Middle frontal gyrus (tissue), 1 donor: ENCODE measurements at regions not wholly inside any gene's neighbourhood (a gene's known extent, or its start where the extent isn't known, plus 50 kb on each side); places are given as distances from the start of the nearest gene placed in this dataset.

Experiments
- DNase-seq: peaks from one replicate; pipeline ENCODE4 v3.0.0-alpha.2; 2015; ENCODE audit warnings: low spot score; ENCODE audit errors: extremely low spot score

GRCh38 chr2:217691516-217691915 lies 311.3 kb downstream of the TNS1 start:
- DNase-seq, result no peak

GRCh38 chr2:217689053-217689452 lies 313.7 kb downstream of the TNS1 start:
- no peak for DNase-seq

GRCh38 chr2:217688494-217688893 lies 314.3 kb downstream of the TNS1 start:
- no peak for DNase-seq

DNA sequence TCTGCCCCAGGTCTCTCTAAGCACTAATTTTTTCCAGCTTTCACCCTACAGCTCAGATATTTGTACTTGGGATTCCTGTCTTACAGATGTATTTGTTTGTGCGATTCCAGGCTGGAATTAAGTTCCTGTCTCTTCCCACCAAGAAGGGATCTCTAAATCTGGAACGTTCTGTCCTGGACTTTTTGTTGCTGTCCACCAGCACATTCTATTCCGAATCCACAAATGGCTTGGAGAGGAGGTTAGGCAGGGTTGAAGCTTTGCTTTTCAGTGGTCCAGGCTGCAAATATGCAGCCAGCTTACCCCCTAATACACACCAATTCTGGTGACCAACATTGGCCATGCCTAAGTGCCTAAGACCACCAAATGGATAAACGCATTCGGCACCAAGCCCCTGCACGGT lies 315.0 kb downstream of the TNS1 start:
- DNase-seq, result no peak

DNA sequence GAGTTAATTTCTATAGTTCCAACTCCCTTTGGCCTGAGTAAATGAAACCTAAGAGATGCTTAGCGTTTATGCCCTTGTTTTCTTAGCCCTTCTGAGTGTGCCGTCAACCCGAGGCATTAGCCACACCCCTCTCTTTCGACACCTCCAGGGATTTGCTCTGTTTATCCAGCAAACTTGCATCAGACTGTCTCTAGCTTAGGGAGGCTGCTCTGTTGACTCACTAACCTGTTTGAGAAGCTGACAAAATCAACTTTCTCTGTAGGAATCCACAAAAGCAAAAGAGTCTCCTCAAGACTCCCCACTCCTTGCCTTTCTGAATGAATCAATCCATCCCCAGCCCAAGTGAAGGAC lies 317.6 kb downstream of the TNS1 start:
- no peak for DNase-seq

- no peak for DNase-seq
Observed at GRCh38 chr2:217684431-217685254, 318.2 kb downstream of the TNS1 start.

GRCh38 chr2:217683106-217683870 lies 319.5 kb downstream of the TNS1 start:
- no peak for DNase-seq

- DNase-seq, result no peak
Observed at GRCh38 chr2:217681791-217682190, 321.0 kb downstream of the TNS1 start.

GRCh38 chr2:217680381-217680780 lies 322.4 kb downstream of the TNS1 start:
- DNase-seq, result no peak

- no peak for DNase-seq
Observed at GRCh38 chr2:217673627-217674026, 329.2 kb downstream of the TNS1 start.

- DNase-seq, result no peak
Observed at GRCh38 chr2:217672472-217672871, 330.3 kb downstream of the TNS1 start.

GRCh38 chr2:217671871-217672270 lies 330.9 kb downstream of the TNS1 start:
- DNase-seq, result no peak

- no peak for DNase-seq
Observed at GRCh38 chr2:217671075-217671474, 331.7 kb downstream of the TNS1 start.

DNA sequence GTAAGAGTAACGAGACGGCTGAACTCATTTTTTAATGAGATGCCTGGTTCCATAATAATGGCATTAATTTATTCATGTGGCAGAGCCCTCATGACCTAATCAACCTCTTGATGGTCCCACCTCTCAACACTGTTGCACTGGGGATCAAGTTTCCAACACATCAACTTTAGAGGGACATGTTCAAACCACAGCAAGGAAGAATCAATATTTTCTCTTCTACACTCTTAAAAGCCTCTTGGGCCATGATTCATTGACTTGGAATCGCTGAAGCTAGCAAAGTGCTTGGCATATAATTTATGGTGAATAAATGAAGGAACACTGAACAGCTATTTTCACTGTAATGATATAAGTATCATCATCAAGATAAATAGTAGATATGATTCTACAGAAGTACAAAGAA lies 333.0 kb downstream of the TNS1 start:
- no peak for DNase-seq

- DNase-seq, result no peak
Observed at GRCh38 chr2:217667512-217667911, 335.3 kb downstream of the TNS1 start.

GRCh38 chr2:217667035-217667434 lies 335.8 kb downstream of the TNS1 start:
- no peak for DNase-seq

GRCh38 chr2:217666338-217666737 lies 336.5 kb downstream of the TNS1 start:
- no peak for DNase-seq

GRCh38 chr2:217664761-217665160 lies 338.0 kb downstream of the TNS1 start:
- no peak for DNase-seq

GRCh38 chr2:217662984-217663602 lies 339.7 kb downstream of the TNS1 start:
- DNase-seq, result no peak

DNA sequence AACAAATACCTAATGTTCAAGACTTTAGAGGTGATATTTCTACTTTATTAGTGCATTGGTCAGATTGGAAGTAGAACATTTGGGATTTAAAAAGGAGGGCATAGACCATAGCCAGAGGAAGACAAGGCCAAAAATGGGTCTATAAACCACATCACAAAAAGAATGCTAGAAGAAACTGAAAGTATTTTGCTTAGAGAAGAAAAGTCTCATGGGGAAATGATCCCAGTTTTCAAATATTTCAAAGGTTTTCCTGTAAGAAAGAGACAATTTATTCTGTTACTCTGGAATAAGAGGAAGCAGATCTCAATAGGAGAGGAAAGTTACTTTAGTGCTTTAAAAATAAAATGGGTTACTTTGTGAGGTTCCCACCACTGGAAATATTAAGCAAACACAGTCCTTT lies 341.4 kb downstream of the TNS1 start:
- DNase-seq, result no peak

DNA sequence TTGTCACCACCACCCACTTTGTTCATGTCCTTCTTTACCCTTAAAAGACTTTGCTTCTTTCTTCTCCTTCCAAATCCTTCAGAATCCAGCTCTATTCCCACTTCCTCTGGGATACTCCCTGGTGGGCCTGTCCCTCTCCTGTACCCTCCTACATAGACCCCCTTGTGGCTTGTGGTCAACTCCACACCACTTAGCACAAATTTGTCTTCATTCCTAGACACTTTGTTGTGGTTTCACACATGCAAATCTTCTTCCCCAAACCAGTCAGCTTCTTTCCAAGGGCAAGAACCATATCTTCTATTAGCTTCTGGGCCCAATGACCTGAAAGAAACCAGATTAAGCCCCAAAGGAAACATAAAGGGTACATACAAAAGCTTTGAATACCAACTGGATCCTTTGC lies 342.4 kb downstream of the TNS1 start:
- no peak for DNase-seq

- no peak for DNase-seq
Observed at GRCh38 chr2:217658806-217659205, 344.0 kb downstream of the TNS1 start.
